SJSA1 (cell line): ENCODE measurements at regions not wholly inside any gene's neighbourhood (a gene's known extent, or its start where the extent isn't known, plus 50 kb on each side); places are given as distances from the start of the nearest gene placed in this dataset.
"Not testable (repeated sequence)": the region's sequence is repeated elsewhere in the genome, so short reads cannot be mapped to it uniquely, and the experiment has no call there.

Experiments used
- DNase-seq, 2 experiments: peaks; one replicate each; pipeline ENCODE4 v3.0.0-alpha.2; 2015 to 2020; ENCODE audit warnings: low spot score in 2 of 2, low read depth in 1 of 2
- H3K27ac ChIP-seq: fragments of 250-450 bp; sonication (Bioruptor Pico); 2 replicates; pipeline ENCODE4 v1.5.1; 2020; ENCODE audit warnings: mild to moderate bottlenecking, moderate library complexity
- H3K27me3 ChIP-seq: fragments of 250-450 bp; sonication (Bioruptor Pico); replicated peaks from 2 replicates; pipeline ENCODE4 v1.5.1; 2020; ENCODE audit warnings: mild to moderate bottlenecking, moderate library complexity
- H3K36me3 ChIP-seq: fragments of 250-450 bp; sonication (Bioruptor Pico); 2 replicates; pipeline ENCODE4 v1.5.1; 2020; ENCODE audit warnings: mild to moderate bottlenecking
- H3K4me1 ChIP-seq: fragments of 250-450 bp; sonication (Bioruptor Pico); replicated peaks from 2 replicates; pipeline ENCODE4 v1.6.1; 2021; ENCODE audit warnings: mild to moderate bottlenecking
- H3K4me3 ChIP-seq: fragments of 250-450 bp; sonication (Bioruptor Pico); 2 replicates; pipeline ENCODE4 v1.5.1; 2020; ENCODE audit warnings: mild to moderate bottlenecking
- H3K9me3 ChIP-seq: fragments of 250-450 bp; sonication (Bioruptor Pico); replicated peaks from 2 replicates; pipeline ENCODE4 v1.5.1; 2020; ENCODE audit warnings: mild to moderate bottlenecking

- H3K4me1 ChIP-seq, H3K9me3 ChIP-seq, H3K36me3 ChIP-seq, H3K27ac ChIP-seq, H3K27me3 ChIP-seq, H3K4me3 ChIP-seq, DNase-seq: not testable (repeated sequence)
Measured at GRCh38 chr2:89154247-89154682, 462.8 kb downstream of the RPIA start.

- not testable (repeated sequence) for H3K4me1 ChIP-seq, H3K27me3 ChIP-seq, DNase-seq, H3K4me3 ChIP-seq, H3K36me3 ChIP-seq, H3K27ac ChIP-seq, H3K9me3 ChIP-seq
Measured at GRCh38 chr2:89160306-89160705, 468.8 kb downstream of the RPIA start.

- not testable (repeated sequence) for H3K4me3 ChIP-seq, H3K4me1 ChIP-seq, H3K36me3 ChIP-seq, H3K27ac ChIP-seq, DNase-seq, H3K9me3 ChIP-seq, H3K27me3 ChIP-seq
Measured at GRCh38 chr2:89161626-89162025, 470.2 kb downstream of the RPIA start.

- H3K36me3 ChIP-seq, H3K27me3 ChIP-seq, H3K4me1 ChIP-seq, DNase-seq, H3K4me3 ChIP-seq, H3K27ac ChIP-seq, H3K9me3 ChIP-seq: not testable (repeated sequence)
Measured at GRCh38 chr2:89170506-89171173, 479.2 kb downstream of the RPIA start.

- H3K36me3 ChIP-seq, DNase-seq, H3K4me3 ChIP-seq, H3K27me3 ChIP-seq, H3K27ac ChIP-seq, H3K4me1 ChIP-seq, H3K9me3 ChIP-seq: not testable (repeated sequence)
Measured at GRCh38 chr2:89171174-89171519, 479.7 kb downstream of the RPIA start.

GRCh38 chr2:89177004-89177403, 485.5 kb downstream of the RPIA start:
- H3K4me1 ChIP-seq, H3K27me3 ChIP-seq, H3K27ac ChIP-seq, H3K36me3 ChIP-seq, H3K9me3 ChIP-seq, DNase-seq, H3K4me3 ChIP-seq: not testable (repeated sequence)

- H3K27ac ChIP-seq, H3K36me3 ChIP-seq, H3K27me3 ChIP-seq, H3K9me3 ChIP-seq, DNase-seq, H3K4me1 ChIP-seq, H3K4me3 ChIP-seq: not testable (repeated sequence)
Measured at GRCh38 chr2:89182221-89182620, 490.7 kb downstream of the RPIA start.

- not testable (repeated sequence) for H3K9me3 ChIP-seq, H3K36me3 ChIP-seq, H3K4me3 ChIP-seq, H3K27ac ChIP-seq, DNase-seq, H3K4me1 ChIP-seq, H3K27me3 ChIP-seq
Measured at GRCh38 chr2:89184746-89185145, 493.3 kb downstream of the RPIA start.

- H3K4me3 ChIP-seq, H3K4me1 ChIP-seq, DNase-seq, H3K36me3 ChIP-seq, H3K27me3 ChIP-seq, H3K9me3 ChIP-seq, H3K27ac ChIP-seq: not testable (repeated sequence)
Measured at GRCh38 chr2:89195636-89196251, 504.3 kb downstream of the RPIA start.

GRCh38 chr2:89196719-89197118, 505.2 kb downstream of the RPIA start:
- H3K27ac ChIP-seq, H3K27me3 ChIP-seq, H3K36me3 ChIP-seq, H3K9me3 ChIP-seq, DNase-seq, H3K4me1 ChIP-seq, H3K4me3 ChIP-seq: not testable (repeated sequence)

- not testable (repeated sequence) for DNase-seq, H3K9me3 ChIP-seq, H3K36me3 ChIP-seq, H3K4me1 ChIP-seq, H3K27me3 ChIP-seq, H3K4me3 ChIP-seq, H3K27ac ChIP-seq
Measured at GRCh38 chr2:89198026-89198425, 506.6 kb downstream of the RPIA start.

- not testable (repeated sequence) for H3K4me1 ChIP-seq, H3K27ac ChIP-seq, DNase-seq, H3K4me3 ChIP-seq, H3K27me3 ChIP-seq, H3K9me3 ChIP-seq, H3K36me3 ChIP-seq
Measured at GRCh38 chr2:89199453-89200246, 508.2 kb downstream of the RPIA start.

GRCh38 chr2:89200247-89200527, 508.7 kb downstream of the RPIA start:
- H3K27me3 ChIP-seq, DNase-seq, H3K36me3 ChIP-seq, H3K27ac ChIP-seq, H3K4me1 ChIP-seq, H3K4me3 ChIP-seq, H3K9me3 ChIP-seq: not testable (repeated sequence)

- H3K4me1 ChIP-seq, DNase-seq, H3K27me3 ChIP-seq, H3K27ac ChIP-seq, H3K4me3 ChIP-seq, H3K36me3 ChIP-seq, H3K9me3 ChIP-seq: not testable (repeated sequence)
Measured at GRCh38 chr2:89202518-89202917, 511.0 kb downstream of the RPIA start.

GRCh38 chr2:89205153-89205552, 513.7 kb downstream of the RPIA start:
- H3K4me3 ChIP-seq, H3K27me3 ChIP-seq, H3K27ac ChIP-seq, H3K4me1 ChIP-seq, H3K36me3 ChIP-seq, H3K9me3 ChIP-seq: not testable (repeated sequence)
- peak; percentile 4 to 67 for DNase-seq
